ENCODE measurements at regions not wholly inside any gene's neighbourhood (a gene's known extent, or its start where the extent isn't known, plus 50 kb on each side); places are given as distances from the start of the nearest gene placed in this dataset.

DNA sequence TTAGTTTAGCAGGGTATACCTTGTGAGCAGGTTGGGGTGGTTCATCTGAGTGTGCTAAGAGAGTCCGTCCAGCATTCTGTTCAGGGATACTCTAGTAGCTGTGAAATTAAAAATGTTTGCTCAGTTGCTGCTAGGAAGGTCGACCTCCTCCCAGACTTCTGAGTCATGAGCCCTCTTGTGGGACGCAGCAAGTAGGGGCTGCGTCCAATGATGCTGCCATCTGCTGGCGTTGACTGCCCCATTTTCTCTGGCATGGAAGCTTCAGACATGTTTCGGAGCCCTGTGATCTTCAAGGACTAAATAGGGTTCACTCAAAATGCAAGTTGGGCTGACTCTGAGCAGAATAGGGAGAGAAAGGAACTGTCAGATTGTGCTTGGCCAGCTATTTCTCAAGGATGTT, 201.0 kb upstream of the ARSJ start:
- peak; percentile 13 for DNase-seq

DNA sequence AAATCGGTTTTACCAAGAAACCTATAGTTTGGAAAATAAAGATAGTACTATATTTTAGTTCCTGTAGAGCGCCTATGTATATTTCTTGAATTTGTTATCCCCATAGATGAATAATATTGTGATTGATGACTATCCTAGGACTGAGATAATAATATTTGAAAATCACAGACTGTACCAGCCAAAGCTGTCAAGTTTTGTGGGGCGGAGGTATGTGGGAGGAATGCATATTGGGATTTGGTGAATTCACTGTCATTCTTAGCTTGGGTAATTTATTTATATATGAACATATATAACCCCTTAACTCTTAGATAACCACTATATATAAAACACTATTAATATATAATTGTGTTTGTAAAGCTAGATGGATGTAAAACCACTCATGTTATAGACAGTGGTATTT, 205.5 kb upstream of the ARSJ start:
- DNase-seq = no peak

DNA sequence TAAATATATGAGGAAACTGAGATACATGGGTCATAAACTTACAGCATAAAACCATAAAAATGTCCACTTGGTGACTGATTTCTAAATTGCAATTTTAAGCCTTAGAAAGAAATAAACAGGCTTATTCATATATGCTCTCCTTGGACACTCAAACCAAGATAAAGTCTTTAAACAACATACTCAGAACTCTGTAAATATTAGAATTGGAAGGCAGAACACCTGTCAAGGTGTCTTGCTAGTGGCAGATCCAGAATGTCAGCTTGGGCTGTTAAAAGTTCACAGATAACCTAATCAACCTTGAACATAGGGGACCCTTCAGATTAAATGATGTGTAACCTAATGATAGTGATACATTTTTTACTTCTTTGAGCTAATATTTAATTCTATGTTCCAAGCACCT, 208.1 kb upstream of the ARSJ start:
- no peak for DNase-seq

DNA sequence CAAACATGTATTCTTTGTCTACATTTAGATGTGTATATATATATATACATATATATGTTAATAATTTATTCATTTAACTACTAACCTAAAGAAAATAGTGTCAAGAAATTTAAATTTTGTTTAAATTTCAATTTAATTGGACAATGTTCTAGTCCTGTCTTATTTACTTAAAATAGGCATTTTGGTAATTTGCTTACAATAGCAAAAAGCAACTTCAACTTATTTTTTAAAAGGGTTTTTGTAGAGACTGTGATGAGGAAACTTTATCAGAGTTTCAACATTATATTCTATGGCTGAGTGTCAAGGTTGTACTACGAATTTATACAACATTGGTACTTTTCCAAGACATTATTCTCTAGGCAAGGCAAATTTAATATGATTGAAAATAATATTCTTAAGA, 212.0 kb upstream of the ARSJ start:
- DNase-seq = no peak

DNA sequence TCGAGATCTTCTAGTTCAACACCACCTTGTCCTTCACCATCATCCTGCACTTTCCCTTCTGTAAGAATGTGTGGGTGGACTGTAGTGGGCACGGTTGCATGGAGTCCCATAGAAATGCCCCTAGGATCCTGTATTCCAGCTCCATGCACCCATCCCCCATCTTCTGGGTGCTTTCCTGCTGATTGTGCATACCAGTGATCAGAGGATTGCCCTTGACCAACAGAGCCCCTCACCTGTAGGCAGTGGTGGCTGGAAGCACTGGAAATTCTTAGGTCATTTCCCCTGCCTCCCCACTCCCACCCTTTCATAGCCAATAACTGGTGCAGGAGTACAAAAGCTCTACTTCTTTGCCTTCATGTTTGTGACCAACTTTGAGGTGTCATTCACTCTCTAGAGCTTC, 213.4 kb upstream of the ARSJ start:
- no peak for DNase-seq

DNA sequence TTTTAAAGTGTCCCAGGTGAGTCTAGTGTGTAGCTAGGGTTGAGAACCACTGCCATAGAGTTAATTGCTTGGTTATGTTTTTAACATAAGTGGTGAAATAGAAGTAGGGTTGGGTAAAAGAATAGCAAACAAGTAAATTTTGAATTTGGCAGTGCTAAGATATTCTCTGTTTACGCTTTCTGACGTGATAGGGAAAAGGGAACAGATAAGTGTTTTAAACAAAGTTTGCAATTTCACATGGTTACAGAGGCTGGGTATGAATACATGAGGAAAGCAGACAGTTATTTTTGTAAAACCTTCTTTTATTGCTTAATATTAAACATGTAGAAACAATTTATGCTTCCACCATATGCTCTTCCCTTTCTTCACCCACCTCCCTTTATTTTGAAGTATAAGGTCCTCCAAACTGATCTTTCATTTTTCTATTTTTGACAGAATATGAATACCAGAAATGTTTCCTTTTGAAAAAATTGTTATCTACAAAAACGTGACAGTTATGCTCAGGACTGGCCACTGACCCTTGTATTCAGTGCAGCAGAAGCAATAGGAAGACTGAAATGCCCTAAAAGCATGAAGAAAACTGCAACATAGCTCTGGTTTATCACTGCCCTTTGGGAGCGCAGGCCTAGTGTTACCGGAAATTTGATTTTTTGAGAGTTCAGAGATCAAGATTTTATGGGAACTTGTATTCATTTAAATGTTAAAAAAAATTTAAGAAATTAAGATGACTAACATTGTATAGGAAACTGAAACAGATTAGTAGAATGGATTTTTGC, 214.4 kb upstream of the ARSJ start:
- no peak for DNase-seq

GRCh38 chr4:114196606-114197005, 217.2 kb upstream of the ARSJ start:
- no peak for DNase-seq

DNA sequence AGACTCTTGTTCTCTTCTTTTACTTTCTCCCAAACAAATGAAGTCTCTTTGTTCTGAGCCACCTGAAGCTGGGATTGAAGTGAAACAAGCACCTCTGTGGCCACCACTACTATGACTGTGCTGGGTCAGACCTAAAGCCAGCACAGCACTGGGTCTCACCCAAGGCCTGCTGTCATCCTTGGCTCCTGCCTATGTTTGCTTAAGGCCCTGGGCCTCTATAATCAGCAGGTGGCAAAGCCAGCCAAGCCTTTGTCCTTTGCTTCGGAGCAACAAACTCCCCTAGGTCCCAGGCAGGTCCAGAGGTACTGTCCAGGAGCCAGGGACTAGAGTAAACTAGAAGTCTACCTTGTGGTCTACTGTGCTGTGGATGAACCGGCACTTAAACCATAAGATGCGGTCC, 220.6 kb upstream of the ARSJ start:
- DNase-seq = no peak

DNA sequence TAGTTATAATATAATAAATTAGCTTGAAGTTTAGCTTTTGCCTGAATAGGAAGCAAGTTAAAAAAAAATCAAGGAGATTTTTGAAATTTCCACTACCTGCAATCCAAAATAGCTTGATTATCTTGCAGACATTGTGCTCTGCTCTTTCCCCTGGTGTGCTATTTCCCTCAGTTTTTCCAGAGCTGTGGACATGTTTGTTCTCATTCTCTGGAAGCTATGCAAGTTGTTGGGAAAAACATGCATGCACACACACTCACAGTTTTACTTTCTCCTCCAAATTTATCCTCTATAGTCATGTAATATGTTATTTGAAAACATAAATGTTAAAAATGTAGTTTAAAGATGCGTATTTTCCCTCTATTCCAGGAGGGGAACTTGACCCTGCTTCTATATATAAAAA, 225.8 kb upstream of the ARSJ start:
- DNase-seq = no peak

DNA sequence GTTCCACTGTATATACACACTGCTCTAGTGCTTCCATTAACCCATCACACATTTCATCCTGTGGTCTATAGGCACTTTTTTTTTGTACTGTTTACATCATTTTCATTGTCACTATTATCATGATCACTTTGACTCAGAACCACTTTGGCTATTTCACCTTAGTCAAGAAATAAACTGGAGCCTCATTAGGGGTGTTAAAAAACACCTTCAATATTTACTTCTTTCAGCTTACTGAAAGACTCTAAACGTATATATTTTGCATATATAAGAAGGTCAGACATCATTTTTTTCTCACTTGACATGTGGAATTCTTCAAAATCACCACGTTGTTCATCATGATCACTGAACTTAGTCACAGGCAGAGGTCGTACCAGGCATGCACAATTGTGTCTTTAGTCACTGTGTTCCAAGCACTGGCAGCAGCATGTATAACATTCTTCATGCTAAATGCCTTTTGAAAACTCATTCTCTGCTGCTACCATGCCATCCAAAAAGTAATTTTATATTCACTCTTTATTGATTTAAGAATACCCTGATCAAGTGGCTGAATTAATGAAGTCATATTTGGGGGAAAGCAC, 229.2 kb upstream of the ARSJ start:
- DNase-seq = no peak

DNA sequence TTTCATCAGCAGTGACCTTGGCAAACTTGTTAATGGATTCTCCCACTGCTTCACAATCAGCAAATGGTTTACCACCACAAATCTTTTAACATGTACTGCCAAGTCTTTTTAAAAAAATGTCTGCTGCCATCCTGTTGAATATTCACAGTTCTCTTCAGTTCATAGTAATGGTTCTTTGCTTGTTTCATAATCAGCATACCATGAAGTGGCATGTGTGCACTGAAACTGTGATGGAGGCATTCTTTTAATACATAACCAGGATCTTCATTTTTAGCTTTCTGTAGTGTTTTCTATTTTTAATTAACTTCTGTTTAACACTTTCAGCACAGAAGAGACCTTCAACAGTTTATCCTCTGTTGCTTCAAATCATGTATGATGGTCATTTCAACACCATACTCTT, 230.1 kb upstream of the ARSJ start:
- no peak for DNase-seq

DNA sequence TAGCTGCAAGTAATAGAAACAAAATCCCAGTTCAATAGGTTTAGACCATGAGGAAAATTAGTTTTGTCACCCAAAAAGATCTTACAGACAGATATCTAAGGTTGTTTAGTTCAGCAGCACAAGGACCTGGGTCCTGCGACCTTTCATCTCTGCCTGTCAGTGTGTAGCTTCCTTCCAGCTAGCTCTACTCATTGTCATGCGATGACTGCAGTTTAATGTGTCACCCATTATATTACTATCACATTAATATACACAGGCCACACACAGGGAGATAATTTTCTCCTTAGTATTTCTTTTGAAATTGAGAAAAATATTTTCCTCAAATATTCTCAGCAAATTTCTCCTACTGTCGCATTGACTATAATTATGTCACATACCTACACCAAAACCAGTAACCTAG, 232.1 kb upstream of the ARSJ start:
- no peak for DNase-seq

GRCh38 chr4:114217150-114217817, 237.8 kb upstream of the ARSJ start:
- DNase-seq = no peak

DNA sequence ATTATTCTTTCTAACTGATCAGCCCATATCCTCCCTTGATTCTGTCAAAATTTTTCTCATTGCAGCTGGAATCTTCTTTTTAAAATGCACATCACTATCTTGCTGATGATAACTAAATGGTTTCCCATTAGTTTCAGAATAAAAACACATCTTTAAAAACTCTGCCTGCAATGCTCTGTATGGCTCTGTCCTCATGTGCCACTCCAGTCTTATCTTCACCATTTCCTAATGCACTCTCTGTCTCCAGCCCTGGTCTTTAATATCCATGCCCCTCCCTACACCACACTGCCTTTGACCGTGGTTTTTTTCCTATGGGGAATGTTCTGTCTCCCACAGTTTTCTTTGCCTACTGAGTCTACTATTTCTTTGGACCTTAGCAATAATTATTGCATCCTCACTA, 244.1 kb upstream of the ARSJ start:
- no peak for DNase-seq

- DNase-seq = no peak
These were observed 246.0 kb upstream of the ARSJ start for GRCh38 chr4:114225436-114225835.

DNA sequence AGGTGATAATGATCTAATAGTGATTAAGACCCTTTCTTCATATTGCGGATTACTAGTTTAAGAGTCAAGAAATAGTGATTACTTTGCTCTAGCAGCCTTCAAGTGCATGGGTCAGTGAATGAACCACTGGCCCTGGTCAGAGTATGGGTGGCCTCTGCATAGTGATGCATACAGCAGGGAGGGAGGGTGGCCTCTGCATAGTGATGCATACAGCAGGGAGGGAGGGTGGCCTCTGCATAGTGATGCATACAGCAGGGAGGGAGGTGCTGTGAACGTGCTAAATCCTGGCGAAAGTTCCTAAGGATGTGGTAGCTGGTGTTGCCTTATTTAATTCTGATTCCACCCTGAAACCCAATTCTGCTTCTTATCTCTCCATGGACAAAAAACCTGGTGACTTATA, 246.7 kb upstream of the ARSJ start:
- no peak for DNase-seq

DNA sequence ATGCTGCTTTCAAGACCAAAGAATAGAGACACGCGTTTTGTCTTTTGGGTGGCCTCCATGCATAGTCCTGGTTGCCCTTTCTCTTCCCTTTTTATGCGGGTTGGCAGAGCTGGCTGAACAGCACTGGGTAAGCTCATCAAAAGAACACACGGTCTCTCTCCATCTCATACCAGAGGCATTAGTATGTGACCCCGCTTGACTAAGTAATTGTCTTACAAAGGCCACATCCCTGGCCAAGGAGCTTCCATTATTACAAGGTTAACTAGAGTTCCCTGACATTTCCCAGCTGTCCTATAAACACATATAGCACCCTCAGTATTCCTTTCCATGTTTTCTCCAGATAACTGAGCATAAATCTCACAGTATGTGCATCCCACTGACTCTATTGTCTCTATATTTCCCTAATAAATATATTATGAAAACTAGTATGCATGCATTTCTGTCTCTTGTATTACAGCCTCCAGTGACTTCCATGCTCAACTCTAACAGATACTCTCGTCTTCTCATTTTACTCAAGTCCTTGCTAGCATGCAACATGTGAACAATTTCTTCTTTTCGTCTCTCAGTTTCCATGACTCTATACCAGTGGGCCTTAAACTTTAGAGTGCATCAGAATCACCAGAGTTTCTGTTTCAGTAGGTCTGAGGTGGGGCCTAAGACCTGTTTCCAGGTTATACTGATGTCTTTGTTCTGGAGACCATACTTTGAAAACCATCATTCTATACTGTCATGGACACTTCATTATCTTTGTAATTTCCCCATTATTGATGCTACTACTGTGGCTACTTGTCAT, 247.7 kb upstream of the ARSJ start:
- no peak for DNase-seq

- DNase-seq = no peak
These were observed 250.3 kb upstream of the ARSJ start for GRCh38 chr4:114229706-114230105.

GRCh38 chr4:114236171-114236769, 256.8 kb upstream of the ARSJ start:
- no peak for DNase-seq

DNA sequence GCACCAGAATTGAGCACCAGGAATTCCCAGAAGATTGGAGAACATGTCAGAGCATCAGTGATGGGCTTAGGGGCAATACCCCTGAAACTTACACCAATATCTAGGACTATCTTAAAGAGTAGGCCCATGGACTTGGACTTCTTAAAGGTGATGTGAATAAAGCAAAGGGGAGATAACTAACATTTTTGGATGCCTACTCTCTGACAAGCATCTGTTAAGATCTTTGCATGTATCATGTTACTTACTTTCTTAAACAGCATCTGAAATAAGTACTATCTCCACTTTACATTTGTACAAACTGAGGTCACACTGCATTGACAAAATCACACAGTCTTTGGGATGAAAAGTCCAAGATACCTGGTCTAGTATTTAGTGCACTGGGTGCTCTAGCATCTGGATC, 258.6 kb upstream of the ARSJ start:
- no peak for DNase-seq

DNA sequence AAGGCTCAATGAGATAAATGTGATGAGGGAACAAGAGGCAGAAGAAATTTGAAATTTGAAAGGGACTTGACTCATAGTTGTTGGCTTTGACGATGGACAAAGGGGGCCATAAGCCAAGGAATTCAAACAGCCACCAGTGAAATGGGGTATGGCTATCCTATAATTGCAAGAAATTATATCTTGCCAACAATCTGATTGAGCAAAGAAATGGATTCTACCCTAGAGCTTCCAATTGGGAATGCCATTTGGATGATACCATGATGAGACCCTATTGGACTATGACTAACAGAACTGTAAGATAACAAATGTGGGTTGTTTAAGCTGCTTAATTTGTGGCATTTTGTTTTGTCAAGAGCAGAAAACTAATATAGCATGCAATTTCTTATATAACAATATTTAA, 270.1 kb upstream of the ARSJ start:
- no peak for DNase-seq

- no peak for DNase-seq
These were observed 270.5 kb upstream of the ARSJ start for GRCh38 chr4:114249976-114250375.

DNA sequence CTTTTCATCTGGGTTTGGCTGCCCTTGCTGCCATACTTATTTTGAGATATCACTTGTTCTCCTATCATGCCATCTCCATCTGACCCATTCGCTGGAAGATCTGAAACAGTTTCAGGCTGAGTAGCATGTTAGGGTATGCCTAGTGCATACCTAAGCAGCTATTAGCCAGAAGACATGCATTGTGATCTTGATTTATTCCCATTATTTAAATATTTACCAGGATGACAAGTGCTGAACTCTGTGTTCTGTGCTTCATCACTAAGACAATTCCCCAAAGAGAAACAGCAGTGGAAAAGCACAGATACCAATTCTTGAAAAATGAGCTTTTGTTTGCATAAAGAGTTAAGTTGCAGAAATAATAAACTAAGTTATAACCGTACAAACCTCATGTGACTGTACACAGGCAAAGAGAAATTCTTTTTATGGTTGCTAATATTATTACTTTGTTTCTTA, 271.0 kb upstream of the ARSJ start:
- DNase-seq = no peak
